Activated CD4-positive, alpha-beta memory T cell treated with anti-CD3 and anti-CD28 coated beads for 36 hours (primary cell): ENCODE measurements at regions not wholly inside any gene's neighbourhood (a gene's known extent, or its start where the extent isn't known, plus 50 kb on each side); places are given as distances from the start of the nearest gene placed in this dataset.

ENCODE experiments used
- CTCF ChIA-PET: fragments of 350-600 bp; sonication (Branson Sonifier 250); formaldehyde crosslinking; loops from one replicate; lab custom pipeline; 2021; ENCODE audit warnings: antibody characterized with exemption, inconsistent platforms; lab: Charles Lee
- POLR2A ChIA-PET: fragments of 350-600 bp; sonication (Branson Sonifier 250); formaldehyde crosslinking; loops from one replicate; lab custom pipeline; 2021; ENCODE audit warnings: antibody characterized with exemption; lab: Charles Lee
- DNase-seq: peaks from one replicate; pipeline ENCODE4 v3.0.0-alpha.2; 2020
- H3K27ac Mint-ChIP-seq: one replicate; pipeline ENCODE4 v1.8.0; 2021; ENCODE audit warnings: mixed read lengths
- H3K27me3 Mint-ChIP-seq: one replicate; pipeline ENCODE4 v1.8.0; 2021; ENCODE audit warnings: mixed read lengths
- H3K36me3 Mint-ChIP-seq: one replicate; pipeline ENCODE4 v1.8.0; 2021; ENCODE audit warnings: mixed read lengths
- H3K4me1 Mint-ChIP-seq: one replicate; pipeline ENCODE4 v1.8.0; 2021; ENCODE audit warnings: low read depth, mixed read lengths
- H3K4me3 Mint-ChIP-seq: one replicate; pipeline ENCODE4 v1.8.0; 2021; ENCODE audit warnings: mild to moderate bottlenecking, mixed read lengths
- H3K9me3 Mint-ChIP-seq: one replicate; pipeline ENCODE4 v1.8.0; 2021; ENCODE audit warnings: mixed read lengths
- intact Hi-C: fragments of 100-400 bp; cut with micrococcal nuclease; formaldehyde crosslinking; loops from one replicate; pipeline ENCODE4 v1.15.1; 2023

DNA sequence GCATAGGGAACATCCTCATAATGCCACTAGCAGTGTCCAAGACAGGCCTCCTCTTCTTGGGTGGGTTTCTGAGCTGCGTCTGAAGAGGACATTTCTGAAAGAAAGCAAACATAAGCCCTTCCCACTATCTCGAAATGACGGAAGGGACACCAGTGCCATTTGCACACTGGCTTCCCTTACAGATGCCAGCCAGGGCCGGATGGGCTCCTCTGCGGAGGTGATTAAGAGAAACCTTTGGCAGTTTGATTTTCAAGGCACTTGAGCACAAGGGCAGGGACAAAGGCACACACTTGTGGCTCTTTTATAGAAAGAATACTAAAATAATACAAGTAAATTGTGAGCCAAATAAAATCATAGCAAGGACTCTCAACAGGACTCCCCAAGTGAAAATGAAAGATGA is 106.6 kb upstream of the CELF2 start:
- intact Hi-C loops, result no loop called here
- ChIA-PET CTCF (no interaction called here), POLR2A (no interaction called here)
- no peak overlapping the region for H3K4me3 Mint-ChIP-seq
- H3K27ac Mint-ChIP-seq, result no peak overlapping the region
- no peaks in the 10 kb centered on the region for H3K4me1 Mint-ChIP-seq
- no peak for DNase-seq
- H3K9me3 Mint-ChIP-seq, result no peaks in the 10 kb centered on the region
- H3K27me3 Mint-ChIP-seq, result peaks cover 21% of the 10 kb centered on the region
- no peaks in the 10 kb centered on the region for H3K36me3 Mint-ChIP-seq

DNA sequence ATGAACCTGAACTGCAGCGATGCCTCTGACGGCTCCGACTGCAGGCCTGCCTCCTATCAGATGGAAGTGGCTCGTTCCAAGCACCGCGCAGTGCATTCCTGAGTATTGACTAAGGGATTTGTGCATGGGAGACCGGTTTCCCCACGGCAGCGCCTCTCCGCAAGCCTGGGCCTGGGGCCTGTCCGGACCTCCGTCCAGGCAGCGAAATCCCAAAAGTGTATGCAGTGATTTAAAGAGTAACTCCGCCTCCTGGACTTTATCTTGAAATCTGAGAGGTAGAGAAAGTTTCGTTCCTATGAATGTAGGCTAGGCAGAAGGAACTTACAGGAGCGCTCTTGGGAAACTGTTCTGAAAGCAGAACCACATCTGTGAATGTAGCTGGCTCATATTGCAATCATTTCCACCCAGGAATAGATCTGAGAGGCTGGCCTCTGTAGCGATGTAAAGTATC is 106.2 kb upstream of the CELF2 start:
- CTCF ChIA-PET, result no interaction called here
- Mint-ChIP-seq H3K4me1 (no peaks in the 10 kb centered on the region), H3K27ac (no peak overlapping the region), H3K4me3 (no peak overlapping the region), H3K9me3 (no peaks in the 10 kb centered on the region), H3K36me3 (no peaks in the 10 kb centered on the region), H3K27me3 (peaks cover 21% of the 10 kb centered on the region)
- POLR2A ChIA-PET, result no interaction called here
- intact Hi-C loops, result no loop called here
- DNase-seq, result no peak

DNA sequence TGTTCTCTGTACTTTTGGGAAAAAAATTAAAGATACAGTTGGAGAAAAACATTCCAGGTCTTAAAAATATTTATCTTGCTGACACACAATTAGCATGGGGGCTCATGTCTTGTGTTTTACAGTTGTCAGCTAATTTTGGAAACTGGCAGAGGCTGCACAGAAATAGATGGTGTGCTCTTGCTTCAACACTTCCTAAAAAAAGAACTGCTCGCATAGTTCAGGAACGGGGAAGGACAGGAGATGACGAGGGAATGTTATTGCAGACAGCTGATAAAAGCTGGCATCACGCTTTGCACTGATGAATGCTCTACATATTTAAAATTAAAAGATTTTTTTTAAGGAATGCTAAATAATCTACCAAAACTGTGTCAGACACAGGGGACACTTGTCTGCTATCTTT is 103.5 kb upstream of the CELF2 start:
- no peak overlapping the region for H3K27ac Mint-ChIP-seq
- CTCF ChIA-PET, result no interaction called here
- intact Hi-C loops, result no loop called here
- peaks cover 18% of the 10 kb centered on the region for H3K27me3 Mint-ChIP-seq
- H3K36me3 Mint-ChIP-seq, result no peaks in the 10 kb centered on the region
- POLR2A ChIA-PET, result no interaction called here
- H3K9me3 Mint-ChIP-seq, result no peaks in the 10 kb centered on the region
- H3K4me1 Mint-ChIP-seq, result no peaks in the 10 kb centered on the region
- DNase-seq, result no peak
- H3K4me3 Mint-ChIP-seq, result no peak overlapping the region

DNA sequence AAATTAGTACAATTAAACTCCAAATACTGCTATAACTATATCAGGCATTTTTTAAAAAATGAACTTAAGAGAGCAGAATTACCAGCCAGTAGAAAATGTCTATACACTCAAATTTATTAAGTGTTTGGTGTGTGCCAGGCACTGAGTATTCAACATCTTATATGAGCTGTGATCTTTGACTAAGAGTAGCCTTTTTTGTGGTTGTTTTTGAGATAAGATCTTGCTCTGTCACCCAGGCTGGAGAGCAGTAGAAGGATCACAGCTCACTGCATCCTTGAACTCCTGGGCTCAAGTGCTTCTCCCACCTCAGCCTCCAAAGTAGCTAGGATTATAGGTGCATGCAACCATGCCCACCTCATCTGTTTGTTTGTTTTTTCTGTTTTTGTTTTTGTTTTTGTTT is 102.5 kb upstream of the CELF2 start:
- H3K36me3 Mint-ChIP-seq, result no peaks in the 10 kb centered on the region
- no peak overlapping the region for H3K27ac Mint-ChIP-seq
- no peaks in the 10 kb centered on the region for H3K4me1 Mint-ChIP-seq
- no peak overlapping the region for H3K4me3 Mint-ChIP-seq
- H3K27me3 Mint-ChIP-seq, result peaks cover 17% of the 10 kb centered on the region
- POLR2A ChIA-PET, result no interaction called here
- no peaks in the 10 kb centered on the region for H3K9me3 Mint-ChIP-seq
- intact Hi-C loops, result no loop called here
- no peak for DNase-seq
- CTCF ChIA-PET, result interaction anchor here (0.7 kb wide), 1 partner anchor 244 kb away, joined by 3 read pairs; no protein-coding TSS in a partner anchor

DNA sequence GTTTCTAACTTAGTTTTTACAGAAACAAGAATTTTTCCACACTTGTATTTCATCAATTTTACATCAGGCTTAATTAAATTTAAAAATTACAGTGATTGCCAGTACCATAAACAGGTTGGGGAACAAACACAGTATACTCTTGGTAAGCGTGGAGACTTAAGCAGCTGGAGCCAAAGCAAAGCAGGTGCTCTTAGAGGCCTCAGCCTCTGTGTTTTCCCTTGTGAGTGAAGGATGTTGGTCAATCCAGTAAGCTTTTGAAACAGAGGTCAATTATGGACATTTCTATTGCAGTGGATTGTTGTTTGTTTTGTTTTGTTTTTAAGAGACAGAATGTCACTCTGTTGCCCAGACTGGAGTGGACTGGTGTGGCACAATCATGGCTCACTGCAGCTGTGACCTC is 100.6 kb upstream of the CELF2 start:
- H3K4me3 Mint-ChIP-seq, result no peak overlapping the region
- H3K27ac Mint-ChIP-seq, result no peak overlapping the region
- no peaks in the 10 kb centered on the region for H3K36me3 Mint-ChIP-seq
- H3K9me3 Mint-ChIP-seq, result no peaks in the 10 kb centered on the region
- CTCF ChIA-PET, result interaction anchor here (0.8 kb wide), 1 partner anchor 39 kb away, joined by 3 read pairs; no protein-coding TSS in a partner anchor
- H3K27me3 Mint-ChIP-seq, result peaks cover 20% of the 10 kb centered on the region
- intact Hi-C loops, result no loop called here
- H3K4me1 Mint-ChIP-seq, result no peaks in the 10 kb centered on the region
- no peak for DNase-seq
- POLR2A ChIA-PET, result no interaction called here

DNA sequence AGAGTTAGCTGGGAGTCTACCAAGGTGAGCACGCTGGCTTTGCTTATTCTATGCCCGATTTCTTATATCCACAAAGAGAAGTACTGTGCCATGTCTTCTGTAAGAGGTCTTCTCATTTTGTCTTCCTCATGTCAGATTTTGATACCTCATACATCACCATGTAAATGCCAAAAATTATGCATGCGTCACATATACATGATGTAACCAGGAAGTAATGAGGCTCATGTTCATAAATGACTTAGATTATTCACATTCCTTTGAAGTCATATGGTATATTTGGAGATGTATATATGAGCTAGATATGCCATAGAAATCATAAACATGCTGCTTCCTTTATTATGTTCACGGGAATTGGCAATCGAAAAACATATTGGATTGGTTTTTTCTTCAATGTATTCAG is 97.7 kb upstream of the CELF2 start:
- H3K27ac Mint-ChIP-seq, result no peak overlapping the region

DNA sequence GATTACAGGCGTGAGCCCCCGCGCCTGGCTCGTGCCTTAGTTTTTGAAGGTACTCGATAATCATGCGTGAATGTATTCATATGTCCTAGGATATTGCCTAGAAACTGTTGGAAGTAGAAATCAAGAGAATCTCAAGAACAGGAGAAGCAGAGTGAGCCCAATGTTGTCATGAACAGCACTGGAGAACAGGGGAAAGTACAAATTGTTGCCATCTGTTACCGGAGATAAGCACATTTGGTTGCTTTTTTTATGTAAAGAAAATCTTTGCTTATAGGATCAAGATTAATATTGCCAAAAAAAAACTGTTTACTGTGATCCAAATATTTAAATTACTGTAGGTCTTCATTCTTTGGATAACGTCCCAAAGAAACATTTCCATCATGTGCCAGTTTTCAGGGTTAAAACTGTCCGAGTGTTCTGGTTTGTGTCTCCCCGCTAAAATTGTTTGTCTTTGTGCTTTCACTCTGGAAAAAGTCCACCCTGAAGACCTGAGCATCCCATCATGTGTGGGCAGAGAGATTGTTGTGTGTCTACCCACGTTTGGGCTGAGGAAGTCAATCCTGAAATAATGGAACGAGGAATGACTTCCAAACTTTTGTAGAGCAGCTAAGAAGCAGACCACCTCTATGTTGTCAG is 95.7 kb upstream of the CELF2 start:
- POLR2A ChIA-PET, result no interaction called here
- Mint-ChIP-seq H3K4me3 (no peak overlapping the region), H3K9me3 (no peaks in the 10 kb centered on the region), H3K27me3 (peaks cover 11% of the 10 kb centered on the region), H3K27ac (no peak overlapping the region), H3K36me3 (no peaks in the 10 kb centered on the region), H3K4me1 (no peaks in the 10 kb centered on the region)
- CTCF ChIA-PET, result no interaction called here
- DNase-seq, result no peak
- intact Hi-C loops, result no loop called here

More for the DNA sequence above, 97.7 kb upstream of the CELF2 start:
- no peaks in the 10 kb centered on the region for H3K4me1 Mint-ChIP-seq
- ChIA-PET POLR2A (no interaction called here), CTCF (no interaction called here)
- H3K36me3 Mint-ChIP-seq, result no peaks in the 10 kb centered on the region
- H3K4me3 Mint-ChIP-seq, result no peak overlapping the region
- no peaks in the 10 kb centered on the region for H3K9me3 Mint-ChIP-seq
- no peak for DNase-seq
- peaks cover 9% of the 10 kb centered on the region for H3K27me3 Mint-ChIP-seq
- intact Hi-C loops, result no loop called here

DNA sequence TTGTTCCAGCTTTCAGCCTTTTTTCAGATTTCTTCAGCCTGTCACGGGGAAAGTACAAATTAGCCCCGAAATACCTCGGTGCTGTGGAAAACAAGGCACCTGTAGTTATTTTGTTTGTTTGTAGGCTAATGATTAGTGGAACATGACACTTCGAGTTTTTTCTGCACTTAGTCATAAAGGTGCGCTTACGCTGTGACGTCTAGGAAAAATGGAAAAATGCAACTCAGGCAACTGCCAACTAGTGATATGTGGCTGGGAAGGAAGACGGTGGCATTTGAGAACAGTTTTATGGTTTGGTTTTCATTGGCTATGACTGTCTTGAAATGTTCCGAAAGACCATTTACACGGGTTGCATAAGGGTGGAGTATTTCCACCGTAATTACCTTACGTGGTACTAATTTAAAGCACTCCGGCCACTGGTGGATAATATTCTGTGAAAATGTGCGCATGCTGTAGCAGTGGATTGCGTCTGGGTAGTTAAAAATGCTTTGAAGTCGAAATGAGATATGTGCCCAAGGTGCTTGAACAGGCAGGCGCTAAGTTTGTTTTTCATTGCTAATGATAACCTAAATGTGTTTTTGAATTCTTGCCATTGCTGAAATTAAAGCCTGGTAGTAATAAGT is 94.5 kb upstream of the CELF2 start:
- Mint-ChIP-seq H3K27me3 (peaks cover 12% of the 10 kb centered on the region), H3K36me3 (no peaks in the 10 kb centered on the region), H3K9me3 (no peaks in the 10 kb centered on the region), H3K4me3 (no peak overlapping the region), H3K27ac (no peak overlapping the region), H3K4me1 (no peaks in the 10 kb centered on the region)
- intact Hi-C loops, result no loop called here
- CTCF ChIA-PET, result no interaction called here
- no peak for DNase-seq
- POLR2A ChIA-PET, result no interaction called here

DNA sequence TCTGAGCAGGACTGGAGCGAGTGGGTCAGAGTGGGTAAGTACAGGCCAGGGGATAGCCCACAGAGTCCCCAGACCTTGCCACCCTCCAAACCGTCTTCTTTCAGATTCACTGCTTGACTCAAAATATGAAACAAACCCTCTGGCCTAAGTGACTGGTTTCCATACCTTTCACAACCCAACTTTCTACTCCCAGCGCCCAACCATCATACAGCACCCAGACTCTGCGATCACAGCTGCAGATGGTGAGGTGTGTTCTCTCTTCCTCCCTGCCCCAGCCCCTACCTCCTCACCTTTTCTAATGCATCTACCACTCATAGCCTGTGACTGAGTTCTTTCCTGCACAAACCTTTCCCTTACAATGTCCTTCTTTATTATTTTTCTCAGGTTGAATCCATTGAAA is 92.0 kb upstream of the CELF2 start:
- no peaks in the 10 kb centered on the region for H3K36me3 Mint-ChIP-seq
- CTCF ChIA-PET, result no interaction called here
- H3K4me3 Mint-ChIP-seq, result no peak overlapping the region
- H3K27me3 Mint-ChIP-seq, result peaks cover 9% of the 10 kb centered on the region
- no peaks in the 10 kb centered on the region for H3K4me1 Mint-ChIP-seq
- H3K9me3 Mint-ChIP-seq, result no peaks in the 10 kb centered on the region
- no peak for DNase-seq
- no peak overlapping the region for H3K27ac Mint-ChIP-seq
- intact Hi-C loops, result no loop called here
- POLR2A ChIA-PET, result no interaction called here

DNA sequence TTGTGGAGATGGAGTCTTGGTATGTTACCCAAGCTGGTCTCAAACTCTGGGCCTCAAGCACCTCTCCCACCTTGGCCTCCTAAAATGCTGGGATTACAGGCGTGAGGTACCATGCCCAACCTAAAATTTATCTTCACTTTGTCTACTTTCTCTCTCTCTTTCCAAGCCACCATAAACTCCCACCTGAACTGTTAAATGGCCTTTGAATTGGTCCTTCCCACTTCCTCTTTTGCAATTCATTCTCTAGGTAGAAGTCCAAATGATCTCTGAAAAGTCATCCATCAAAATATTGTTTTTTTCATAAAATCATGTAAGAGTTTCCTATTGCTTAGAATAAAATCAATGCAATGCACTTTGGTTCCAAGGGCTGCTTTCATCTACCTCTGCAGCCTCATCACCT is 90.1 kb upstream of the CELF2 start:
- intact Hi-C loops, result no loop called here
- H3K27me3 Mint-ChIP-seq, result peaks cover 7% of the 10 kb centered on the region
- POLR2A ChIA-PET, result no interaction called here
- H3K27ac Mint-ChIP-seq, result no peak overlapping the region
- DNase-seq, result no peak
- no peaks in the 10 kb centered on the region for H3K4me1 Mint-ChIP-seq
- CTCF ChIA-PET, result no interaction called here
- H3K9me3 Mint-ChIP-seq, result no peaks in the 10 kb centered on the region
- H3K36me3 Mint-ChIP-seq, result no peaks in the 10 kb centered on the region
- H3K4me3 Mint-ChIP-seq, result no peak overlapping the region

DNA sequence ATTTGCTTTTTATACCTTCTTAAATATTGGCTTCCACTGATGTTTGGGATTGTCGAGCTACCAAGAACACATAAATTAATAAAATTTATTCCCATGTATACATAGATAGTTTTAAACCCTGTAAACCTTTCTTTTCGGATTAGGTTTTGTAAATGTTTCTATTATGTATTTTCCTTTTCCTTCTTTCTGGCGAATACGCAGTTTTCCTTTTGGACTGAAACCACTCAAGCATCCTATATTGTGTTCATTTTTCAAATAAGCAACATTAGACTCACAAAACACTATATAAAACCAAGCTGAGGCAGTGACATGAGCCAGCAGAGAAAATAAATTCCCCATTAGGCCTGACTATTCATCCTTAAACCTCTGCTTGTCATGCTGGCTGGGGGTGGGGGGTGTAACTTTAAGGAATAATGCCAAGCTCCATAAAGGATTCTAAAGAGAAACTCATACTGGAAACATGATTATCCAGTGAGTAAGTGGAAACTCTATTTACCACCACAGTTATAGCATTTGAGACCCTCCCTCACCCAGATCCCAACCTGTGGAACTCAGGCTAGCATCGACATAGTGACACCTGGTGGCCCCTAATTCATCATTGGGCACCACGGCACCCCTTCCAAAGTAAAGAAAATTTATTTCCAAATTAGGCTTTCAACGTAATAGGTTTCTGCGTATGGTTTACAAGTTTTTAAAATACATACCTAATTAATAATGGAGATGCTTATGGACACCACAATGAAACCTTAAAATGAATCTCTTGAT is 86.5 kb upstream of the CELF2 start:
- intact Hi-C loops, result no loop called here
- Mint-ChIP-seq H3K4me1 (no peaks in the 10 kb centered on the region), H3K27me3 (peaks cover 8% of the 10 kb centered on the region), H3K27ac (no peak overlapping the region), H3K4me3 (no peak overlapping the region), H3K36me3 (no peaks in the 10 kb centered on the region), H3K9me3 (no peaks in the 10 kb centered on the region)
- ChIA-PET CTCF (no interaction called here), POLR2A (no interaction called here)
- DNase-seq, result no peak

DNA sequence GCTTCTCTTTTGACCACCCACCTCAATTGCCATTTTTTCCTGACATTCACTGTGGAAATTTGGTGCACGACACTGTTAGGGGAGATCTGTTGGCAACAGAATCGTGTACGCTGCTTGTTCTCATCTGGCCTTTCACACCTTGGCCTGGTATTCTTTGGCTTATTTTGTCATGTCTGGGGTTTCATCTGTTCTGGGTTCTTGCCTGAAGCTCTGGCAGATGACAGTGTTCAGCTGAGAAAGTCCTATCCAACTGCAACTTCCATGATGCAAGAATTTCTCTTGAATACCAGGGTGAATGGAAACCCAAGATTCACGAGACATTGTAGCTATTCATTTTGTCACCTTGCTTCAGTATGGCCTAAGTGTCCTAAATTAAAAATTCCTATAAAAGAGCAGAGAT is 82.6 kb upstream of the CELF2 start:
- Mint-ChIP-seq H3K27ac (no peak overlapping the region), H3K36me3 (no peaks in the 10 kb centered on the region), H3K27me3 (peaks cover 5% of the 10 kb centered on the region), H3K4me1 (no peaks in the 10 kb centered on the region), H3K4me3 (no peak overlapping the region), H3K9me3 (peaks cover 4% of the 10 kb centered on the region)
- no peak for DNase-seq
- intact Hi-C loops, result no loop called here
- ChIA-PET CTCF (no interaction called here), POLR2A (no interaction called here)
